Fibroblast of lung (primary cell): ENCODE measurements at regions not wholly inside any gene's neighbourhood (a gene's known extent, or its start where the extent isn't known, plus 50 kb on each side); places are given as distances from the start of the nearest gene placed in this dataset.

ENCODE experiments used
- DNase-seq, 2 donors: peaks; one replicate each; pipeline versions ENCODE4 v3.0.0 to v3.0.0-alpha.2; 2010; ENCODE audit warnings: low read depth in 2 of 2
- H2AFZ ChIP-seq: 2 replicates; pipeline ENCODE4 v1.5.1; 2012; ENCODE audit warnings: low read length, control low read depth, inconsistent platforms
- H3K27ac ChIP-seq: 2 replicates; pipeline ENCODE4 v1.5.1; 2011; ENCODE audit warnings: low read length, control low read depth; ENCODE audit not compliant: insufficient read depth
- H3K27me3 ChIP-seq: 2 replicates; pipeline ENCODE4 v1.5.1; 2011; ENCODE audit warnings: mild to moderate bottlenecking, low read length; ENCODE audit not compliant: control insufficient read depth, insufficient read depth
- H3K36me3 ChIP-seq: 2 replicates; pipeline ENCODE4 v1.5.1; 2011; ENCODE audit warnings: low read length; ENCODE audit not compliant: control insufficient read depth, insufficient read depth
- H3K4me1 ChIP-seq: 2 replicates; pipeline ENCODE4 v1.5.1; 2011; ENCODE audit warnings: low read length; ENCODE audit not compliant: control insufficient read depth, insufficient read depth; ENCODE audit errors: extremely low read depth
- H3K4me2 ChIP-seq: 2 replicates; pipeline ENCODE4 v1.5.1; 2011; ENCODE audit warnings: low read length, control low read depth; ENCODE audit not compliant: insufficient read depth; ENCODE audit errors: extremely low read depth
- H3K4me3 ChIP-seq, 4 experiments: fragments of 200-600 bp in 1 of 4; sonication (generic) in 1 of 4; replicated peaks in 1 of 4; 2 replicates each; pipeline ENCODE4 v1.5.1; 2011 to 2016; ENCODE audit warnings: low read length in 4 of 4, low read depth in 3 of 4, mild to moderate bottlenecking in 3 of 4, control low read depth in 2 of 4, inconsistent platforms in 1 of 4, mixed read lengths in 1 of 4; ENCODE audit not compliant: insufficient read depth in 1 of 4; ENCODE audit errors: control extremely low read depth in 1 of 4
- H3K79me2 ChIP-seq: 2 replicates; pipeline ENCODE4 v1.5.1; 2012; ENCODE audit warnings: mild to moderate bottlenecking, low read length, inconsistent platforms; ENCODE audit not compliant: control insufficient read depth, insufficient read depth
- H3K9ac ChIP-seq: 2 replicates; pipeline ENCODE4 v1.5.1; 2011; ENCODE audit warnings: mild to moderate bottlenecking, low read length, control low read depth; ENCODE audit not compliant: insufficient read depth
- H3K9me3 ChIP-seq: 2 replicates; pipeline ENCODE4 v1.5.1; 2012; ENCODE audit warnings: low read depth, low read length; ENCODE audit not compliant: control insufficient read depth, insufficient read depth
- H4K20me1 ChIP-seq: 2 replicates; pipeline ENCODE4 v1.5.1; 2011; ENCODE audit warnings: low read length; ENCODE audit not compliant: control insufficient read depth, insufficient read depth; ENCODE audit errors: extremely low read depth
- EZH2 ChIP-seq: IDR thresholded peaks from 2 replicates; pipeline ENCODE4 v1.5.1; 2012; ENCODE audit warnings: low read length, control low read depth, mild to moderate bottlenecking; ENCODE audit errors: missing control alignments
- TF ChIP-seq, protein P1 (sequence below), 2 donors: IDR thresholded peaks in 1 of 2; conservative IDR thresholded peaks in 1 of 2; 1 replicate in 1 of 2; 2 replicates in 1 of 2; pipeline ENCODE4 v1.5.1; 2011 to 2012; ENCODE audit warnings: low read length in 2 of 2, control low read depth in 1 of 2, inconsistent platforms in 1 of 2, low read depth in 1 of 2, mild to moderate bottlenecking in 1 of 2

DNA sequence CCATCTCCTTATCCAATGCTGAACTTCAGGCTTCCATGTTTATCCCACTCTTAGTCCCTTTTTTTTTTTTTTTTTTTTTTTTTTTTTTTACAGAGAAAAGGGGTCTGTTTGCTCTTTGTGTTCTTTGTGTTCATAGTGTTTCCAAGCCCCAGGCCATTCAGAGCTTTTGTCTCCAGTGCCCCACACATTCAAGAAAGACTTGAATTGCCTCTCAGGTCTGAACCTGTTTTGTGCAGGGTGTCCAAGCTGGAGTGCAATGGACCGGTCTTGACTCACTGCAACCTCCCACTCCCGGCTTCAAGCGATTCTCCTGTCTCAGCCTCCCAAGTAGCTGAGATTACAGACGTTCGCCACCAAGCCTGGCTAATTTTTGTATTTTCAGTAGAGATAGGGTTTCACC is 191.2 kb downstream of the PALM2AKAP2 start:
- Histone ChIP-seq H3K36me3 (no peaks in the 10 kb centered on the region), H3K4me3 (no peak overlapping the region), H3K9me3 (no peaks in the 10 kb centered on the region), H3K4me2 (no peak overlapping the region), H3K27me3 (no peaks in the 10 kb centered on the region), H2AFZ (no peak overlapping the region), H3K9ac (no peak overlapping the region), H3K79me2 (no peaks in the 10 kb centered on the region), H4K20me1 (no peaks in the 10 kb centered on the region), H3K4me1 (peaks cover 7% of the 10 kb centered on the region), H3K27ac (no peak overlapping the region)
- TF ChIP-seq, protein P1, sequence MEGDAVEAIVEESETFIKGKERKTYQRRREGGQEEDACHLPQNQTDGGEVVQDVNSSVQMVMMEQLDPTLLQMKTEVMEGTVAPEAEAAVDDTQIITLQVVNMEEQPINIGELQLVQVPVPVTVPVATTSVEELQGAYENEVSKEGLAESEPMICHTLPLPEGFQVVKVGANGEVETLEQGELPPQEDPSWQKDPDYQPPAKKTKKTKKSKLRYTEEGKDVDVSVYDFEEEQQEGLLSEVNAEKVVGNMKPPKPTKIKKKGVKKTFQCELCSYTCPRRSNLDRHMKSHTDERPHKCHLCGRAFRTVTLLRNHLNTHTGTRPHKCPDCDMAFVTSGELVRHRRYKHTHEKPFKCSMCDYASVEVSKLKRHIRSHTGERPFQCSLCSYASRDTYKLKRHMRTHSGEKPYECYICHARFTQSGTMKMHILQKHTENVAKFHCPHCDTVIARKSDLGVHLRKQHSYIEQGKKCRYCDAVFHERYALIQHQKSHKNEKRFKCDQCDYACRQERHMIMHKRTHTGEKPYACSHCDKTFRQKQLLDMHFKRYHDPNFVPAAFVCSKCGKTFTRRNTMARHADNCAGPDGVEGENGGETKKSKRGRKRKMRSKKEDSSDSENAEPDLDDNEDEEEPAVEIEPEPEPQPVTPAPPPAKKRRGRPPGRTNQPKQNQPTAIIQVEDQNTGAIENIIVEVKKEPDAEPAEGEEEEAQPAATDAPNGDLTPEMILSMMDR (conservative IDR thresholded peaks at IDR 0.05 in 1 of 2, IDR thresholded peaks at IDR 0.05 in 1 of 2; ENCODE audit: low read depth in 1 of 2, low read length in 2 of 2) = no peak
- no peak for TF ChIP-seq EZH2
- DNase-seq = no peak

DNA sequence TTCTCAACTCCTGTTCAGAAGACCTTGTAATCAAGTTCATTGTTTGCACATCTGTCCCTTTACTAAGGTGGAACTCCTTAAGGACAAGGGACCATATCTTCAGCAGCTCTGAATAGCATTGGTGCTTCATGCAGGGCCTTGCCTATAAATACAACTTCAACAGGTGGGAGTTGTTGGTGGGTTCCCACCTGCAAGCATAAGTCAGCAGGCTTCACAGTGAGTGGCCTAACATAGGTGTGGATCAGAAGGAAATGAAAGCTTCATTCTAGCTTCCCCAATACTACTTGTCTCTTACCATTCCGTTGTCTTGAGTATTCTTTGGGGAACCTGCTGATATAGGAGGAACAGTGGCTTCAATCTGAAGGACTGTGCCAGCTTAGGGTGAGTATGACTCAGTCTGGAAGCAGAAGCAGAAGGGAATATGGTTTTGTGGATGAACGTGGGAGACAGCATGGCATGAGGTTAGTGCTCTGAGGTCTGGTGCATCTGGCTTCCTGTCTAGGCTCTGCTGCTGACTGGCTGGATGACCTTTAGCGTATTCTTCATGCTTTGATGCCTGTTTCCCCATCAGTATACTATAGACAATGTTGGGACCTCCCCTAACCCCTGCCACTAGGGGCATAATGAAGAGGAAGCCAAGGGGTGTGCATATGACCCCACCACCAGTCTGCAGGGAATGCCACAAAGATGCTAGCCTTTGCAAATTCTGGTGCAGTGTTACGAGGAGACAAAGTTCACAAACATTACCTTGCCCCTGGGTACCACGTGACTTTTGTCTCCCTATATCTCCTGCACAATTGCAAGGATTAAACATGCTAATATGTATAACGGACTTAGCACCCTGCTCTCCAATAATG is 192.3 kb downstream of the PALM2AKAP2 start:
- Histone ChIP-seq H2AFZ (no peak overlapping the region), H3K27me3 (no peaks in the 10 kb centered on the region), H4K20me1 (no peaks in the 10 kb centered on the region), H3K4me1 (peaks cover 7% of the 10 kb centered on the region), H3K4me3 (no peak overlapping the region), H3K36me3 (no peaks in the 10 kb centered on the region), H3K79me2 (no peaks in the 10 kb centered on the region), H3K27ac (no peak overlapping the region), H3K4me2 (no peak overlapping the region), H3K9ac (no peak overlapping the region), H3K9me3 (no peaks in the 10 kb centered on the region)
- DNase-seq = no peak
- no peak for TF ChIP-seq EZH2
- TF ChIP-seq, protein P1 (conservative IDR thresholded peaks at IDR 0.05 in 1 of 2, IDR thresholded peaks at IDR 0.05 in 1 of 2; ENCODE audit: low read depth in 1 of 2, low read length in 2 of 2) = no peak

DNA sequence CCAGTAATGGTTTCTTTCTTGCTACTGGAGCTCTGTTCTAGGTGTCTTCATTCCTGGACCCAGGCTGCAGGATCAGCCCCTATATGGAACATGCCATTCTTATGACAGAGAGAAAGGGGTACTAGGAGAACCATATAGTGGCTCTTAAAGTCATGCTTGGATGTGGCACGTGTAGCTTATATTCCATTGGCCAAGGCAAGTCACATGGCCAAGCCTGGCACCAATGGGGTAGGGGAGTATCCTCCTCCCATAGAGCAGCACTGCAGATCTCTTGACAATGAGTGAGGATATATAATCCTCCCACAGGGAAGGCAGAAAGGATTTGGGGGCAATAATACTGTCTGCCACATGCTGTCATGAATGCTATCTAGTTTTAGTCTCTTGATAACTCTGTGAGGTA is 193.3 kb downstream of the PALM2AKAP2 start:
- H3K27ac ChIP-seq = no peak overlapping the region
- no peak overlapping the region for H3K9ac ChIP-seq
- H3K27me3 ChIP-seq = no peaks in the 10 kb centered on the region
- H2AFZ ChIP-seq = no peak overlapping the region
- no peaks in the 10 kb centered on the region for H3K9me3 ChIP-seq
- no peaks in the 10 kb centered on the region for H4K20me1 ChIP-seq
- TF ChIP-seq EZH2 = no peak
- TF ChIP-seq, protein P1 (conservative IDR thresholded peaks at IDR 0.05 in 1 of 2, IDR thresholded peaks at IDR 0.05 in 1 of 2; ENCODE audit: low read depth in 1 of 2, low read length in 2 of 2) = no peak
- H3K4me1 ChIP-seq = peaks cover 3% of the 10 kb centered on the region
- H3K4me3 ChIP-seq = no peak overlapping the region
- DNase-seq = no peak
- H3K36me3 ChIP-seq = no peaks in the 10 kb centered on the region
- no peaks in the 10 kb centered on the region for H3K79me2 ChIP-seq
- no peak overlapping the region for H3K4me2 ChIP-seq
